ENCODE measurements at regions not wholly inside any gene's neighbourhood (a gene's known extent, or its start where the extent isn't known, plus 50 kb on each side); places are given as distances from the start of the nearest gene placed in this dataset.

GRCh38 chrX:10744007-10744406, 123.6 kb upstream of the MID1 start:
- DNase-seq (ENCODE audit: low spot score) (no peak), FAIRE-seq (no peak)

GRCh38 chrX:10747975-10748374, 127.6 kb upstream of the MID1 start:
- FAIRE-seq (no peak), DNase-seq (ENCODE audit: low spot score) (no peak)

GRCh38 chrX:10749113-10749512, 128.7 kb upstream of the MID1 start:
- DNase-seq (ENCODE audit: low spot score) (peak; percentile 17), FAIRE-seq (no peak)

GRCh38 chrX:10750581-10750980, 130.2 kb upstream of the MID1 start:
- FAIRE-seq (no peak), DNase-seq (ENCODE audit: low spot score) (no peak)

GRCh38 chrX:10753116-10753515, 132.7 kb upstream of the MID1 start:
- DNase-seq (ENCODE audit: low spot score) = no peak
- no peak for FAIRE-seq

- DNase-seq (ENCODE audit: low spot score) (no peak), FAIRE-seq (no peak)
These were observed 134.1 kb upstream of the MID1 start for GRCh38 chrX:10754445-10754844.

GRCh38 chrX:10755439-10756334, 135.3 kb upstream of the MID1 start:
- DNase-seq (ENCODE audit: low spot score) = peak; percentile 37
- no peak for FAIRE-seq

GRCh38 chrX:10756441-10756840, 136.1 kb upstream of the MID1 start:
- no peak for FAIRE-seq
- DNase-seq (ENCODE audit: low spot score) = peak; percentile 42

- no peak for FAIRE-seq
- DNase-seq (ENCODE audit: low spot score) = no peak
These were observed 138.9 kb upstream of the MID1 start for GRCh38 chrX:10759141-10759799.

- no peak for FAIRE-seq
- no peak for DNase-seq (ENCODE audit: low spot score)
These were observed 141.1 kb upstream of the MID1 start for GRCh38 chrX:10761447-10761846.

- FAIRE-seq = no peak
- peak; percentile 6 for DNase-seq (ENCODE audit: low spot score)
These were observed 148.8 kb upstream of the MID1 start for GRCh38 chrX:10769195-10769594.

GRCh38 chrX:10769696-10770619, 149.6 kb upstream of the MID1 start:
- DNase-seq (ENCODE audit: low spot score) (no peak), FAIRE-seq (no peak)

- DNase-seq (ENCODE audit: low spot score) (no peak), FAIRE-seq (no peak)
These were observed 152.9 kb upstream of the MID1 start for GRCh38 chrX:10773318-10773717.

- no peak for FAIRE-seq
- no peak for DNase-seq (ENCODE audit: low spot score)
These were observed 161.6 kb upstream of the MID1 start for GRCh38 chrX:10781847-10782530.

- no peak for FAIRE-seq
- DNase-seq (ENCODE audit: low spot score) = no peak
These were observed 163.1 kb upstream of the MID1 start for GRCh38 chrX:10783451-10783995.

GRCh38 chrX:10787264-10787663, 166.9 kb upstream of the MID1 start:
- FAIRE-seq = no peak
- no peak for DNase-seq (ENCODE audit: low spot score)

GRCh38 chrX:10794203-10794630, 173.8 kb upstream of the MID1 start:
- DNase-seq (ENCODE audit: low spot score) = no peak
- FAIRE-seq = no peak

GRCh38 chrX:10795721-10796120, 175.3 kb upstream of the MID1 start:
- DNase-seq (ENCODE audit: low spot score) (no peak), FAIRE-seq (no peak)

- no peak for DNase-seq (ENCODE audit: low spot score)
These were observed 177.1 kb upstream of the MID1 start for GRCh38 chrX:10797466-10797865.

GRCh38 chrX:10798041-10798440, 177.7 kb upstream of the MID1 start:
- DNase-seq (ENCODE audit: low spot score) = no peak
- no peak for FAIRE-seq

More at GRCh38 chrX:10797466-10797865, 177.1 kb upstream of the MID1 start:
- FAIRE-seq = no peak

GRCh38 chrX:10800796-10801195, 180.4 kb upstream of the MID1 start:
- DNase-seq (ENCODE audit: low spot score) = no peak
- FAIRE-seq = no peak

All from urothelium cell line (cell line).